ENCODE measurements at regions not wholly inside any gene's neighbourhood (a gene's known extent, or its start where the extent isn't known, plus 50 kb on each side); places are given as distances from the start of the nearest gene placed in this dataset.

GRCh38 chr2:19720306-19720705 is 181.5 kb downstream of the TTC32 start:
- no peak overlapping the region for H3K4me3 ChIP-seq (ENCODE audit: low read depth, low read length)
- no peak for TF ChIP-seq CTCF (IDR thresholded peaks at IDR 0.05; ENCODE audit: insufficient read depth, low read depth, low read length)
- no peak for DNase-seq (ENCODE audit: low read depth)

GRCh38 chr2:19719540-19719939 is 182.2 kb downstream of the TTC32 start:
- TF ChIP-seq CTCF (IDR thresholded peaks at IDR 0.05; ENCODE audit: insufficient read depth, low read depth, low read length), result no peak
- no peak overlapping the region for H3K4me3 ChIP-seq (ENCODE audit: low read depth, low read length)
- DNase-seq (ENCODE audit: low read depth), result no peak

GRCh38 chr2:19717446-19717845 is 184.3 kb downstream of the TTC32 start:
- TF ChIP-seq CTCF (IDR thresholded peaks at IDR 0.05; ENCODE audit: insufficient read depth, low read depth, low read length), result no peak
- DNase-seq (ENCODE audit: low read depth), result no peak
- no peak overlapping the region for H3K4me3 ChIP-seq (ENCODE audit: low read depth, low read length)

- no peak for DNase-seq (ENCODE audit: low read depth)
- H3K4me3 ChIP-seq (ENCODE audit: low read depth, low read length), result no peak overlapping the region
These were observed 186.9 kb downstream of the TTC32 start for GRCh38 chr2:19714926-19715325.

GRCh38 chr2:19712850-19713249 is 188.9 kb downstream of the TTC32 start:
- no peak for TF ChIP-seq CTCF (IDR thresholded peaks at IDR 0.05; ENCODE audit: insufficient read depth, low read depth, low read length)
- DNase-seq (ENCODE audit: low read depth), result no peak
- no peak overlapping the region for H3K4me3 ChIP-seq (ENCODE audit: low read depth, low read length)

More at GRCh38 chr2:19714926-19715325, 186.9 kb downstream of the TTC32 start:
- TF ChIP-seq CTCF (IDR thresholded peaks at IDR 0.05; ENCODE audit: insufficient read depth, low read depth, low read length), result no peak

GRCh38 chr2:19711470-19712372 is 190.1 kb downstream of the TTC32 start:
- H3K4me3 ChIP-seq (ENCODE audit: low read depth, low read length), result no peak overlapping the region
- no peak for TF ChIP-seq CTCF (IDR thresholded peaks at IDR 0.05; ENCODE audit: insufficient read depth, low read depth, low read length)
- DNase-seq (ENCODE audit: low read depth), result peak; percentile 85

Measured in fibroblast of villous mesenchyme (primary cell).